Peyer's patch (tissue), 4 donors: ENCODE measurements at regions not wholly inside any gene's neighbourhood (a gene's known extent, or its start where the extent isn't known, plus 50 kb on each side); places are given as distances from the start of the nearest gene placed in this dataset.

ENCODE experiments used
- DNase-seq, 3 donors: peaks; one replicate each; pipeline ENCODE4 v3.0.0-alpha.2; 2017 to 2019
- H3K27ac ChIP-seq, 4 donors: fragments of 200-600 bp; sonication (generic); one replicate each; pipeline ENCODE4 v1.5.1; 2016 to 2019
- H3K27me3 ChIP-seq, 2 donors: fragments of 200-600 bp; sonication (generic); one replicate each; pipeline ENCODE4 v1.5.1; 2019
- H3K36me3 ChIP-seq, 3 donors: fragments of 200-600 bp; sonication (generic); one replicate each; pipeline ENCODE4 v1.5.1; 2016 to 2019
- H3K4me1 ChIP-seq, 4 donors: fragments of 200-600 bp; sonication (generic); one replicate each; pipeline ENCODE4 v1.5.1; 2016 to 2019
- H3K4me3 ChIP-seq, 4 donors: fragments of 200-600 bp; sonication (generic); 1 replicate in 3 of 4; 2 replicates in 1 of 4; pipeline ENCODE4 v1.5.1; 2016 to 2019; ENCODE audit warnings: mild to moderate bottlenecking in 1 of 4
- H3K9me3 ChIP-seq, 4 donors: fragments of 200-600 bp; sonication (generic); one replicate each; pipeline ENCODE4 v1.5.1; 2016 to 2019; ENCODE audit warnings: mild to moderate bottlenecking in 1 of 4
- CTCF ChIP-seq, 6 experiments: fragments of 450-650 bp in 4 of 6; fragments of 200-600 bp in 2 of 6; sonication (generic) in 1 of 6; IDR thresholded peaks; one replicate each; pipeline ENCODE4 v1.5.1; 2017 to 2019; ENCODE audit warnings: antibody characterized with exemption in 6 of 6, mild to moderate bottlenecking in 3 of 6, moderate library complexity in 1 of 6
- POLR2A ChIP-seq, 2 donors: fragments of 450-650 bp; IDR thresholded peaks; one replicate each; pipeline ENCODE4 v1.5.1; 2017; ENCODE audit warnings: antibody characterized with exemption in 2 of 2, mild to moderate bottlenecking in 2 of 2, moderate library complexity in 2 of 2

- H3K27ac ChIP-seq = peak overlapping the region in 1 of 4 donors; percentile 36
Measured at GRCh38 chr20:51985013-51985415, 182.7 kb upstream of the SALL4 start.

GRCh38 chr20:51980277-51980676 lies 178.0 kb upstream of the SALL4 start:
- Histone ChIP-seq H3K36me3 (no peaks in the 10 kb centered on the region), H3K9me3 (peaks cover 0 to 8% (median 0%) of the 10 kb centered on the region in 4 donors), H3K4me3 (no peak overlapping the region), H3K27ac (no peak overlapping the region), H3K4me1 (peaks cover 0 to 4% (median 0%) of the 10 kb centered on the region in 4 donors), H3K27me3 (no peaks in the 10 kb centered on the region)
- no peak for DNase-seq
- no peak for TF ChIP-seq CTCF (IDR thresholded peaks at IDR 0.05)
- no peak for TF ChIP-seq POLR2A (IDR thresholded peaks at IDR 0.05)

More at GRCh38 chr20:51985013-51985415, 182.7 kb upstream of the SALL4 start:
- Histone ChIP-seq H3K27me3 (no peaks in the 10 kb centered on the region), H3K4me3 (no peak overlapping the region), H3K4me1 (peaks cover 0 to 7% (median 0%) of the 10 kb centered on the region in 4 donors), H3K9me3 (no peaks in the 10 kb centered on the region), H3K36me3 (no peaks in the 10 kb centered on the region)
- no peak for TF ChIP-seq CTCF (IDR thresholded peaks at IDR 0.05)
- no peak for TF ChIP-seq POLR2A (IDR thresholded peaks at IDR 0.05)
- DNase-seq = no peak

GRCh38 chr20:51979226-51979625 lies 176.9 kb upstream of the SALL4 start:
- Histone ChIP-seq H3K4me3 (no peak overlapping the region), H3K27me3 (no peaks in the 10 kb centered on the region), H3K27ac (no peak overlapping the region), H3K36me3 (no peaks in the 10 kb centered on the region), H3K4me1 (no peaks in the 10 kb centered on the region), H3K9me3 (peaks cover 0 to 8% (median 0%) of the 10 kb centered on the region in 4 donors)
- no peak for DNase-seq
- TF ChIP-seq POLR2A (IDR thresholded peaks at IDR 0.05) (no peak), CTCF (IDR thresholded peaks at IDR 0.05) (no peak)

- no peaks in the 10 kb centered on the region for H3K4me1 ChIP-seq
- DNase-seq = no peak
- TF ChIP-seq CTCF (IDR thresholded peaks at IDR 0.05) (no peak), POLR2A (IDR thresholded peaks at IDR 0.05) (no peak)
Measured at GRCh38 chr20:51978070-51978501, 175.8 kb upstream of the SALL4 start.

GRCh38 chr20:51972056-51972455 lies 169.7 kb upstream of the SALL4 start:
- H3K27ac ChIP-seq = no peak overlapping the region
- no peaks in the 10 kb centered on the region for H3K4me1 ChIP-seq
- H3K9me3 ChIP-seq = no peaks in the 10 kb centered on the region
- H3K36me3 ChIP-seq = no peaks in the 10 kb centered on the region
- TF ChIP-seq CTCF (IDR thresholded peaks at IDR 0.05) (no peak), POLR2A (IDR thresholded peaks at IDR 0.05) (no peak)
- no peak for DNase-seq
- H3K4me3 ChIP-seq = no peak overlapping the region
- no peaks in the 10 kb centered on the region for H3K27me3 ChIP-seq

More at GRCh38 chr20:51978070-51978501, 175.8 kb upstream of the SALL4 start:
- H3K27ac ChIP-seq = no peak overlapping the region
- no peaks in the 10 kb centered on the region for H3K27me3 ChIP-seq
- peaks cover 0 to 8% (median 0%) of the 10 kb centered on the region in 4 donors for H3K9me3 ChIP-seq
- no peaks in the 10 kb centered on the region for H3K36me3 ChIP-seq
- no peak overlapping the region for H3K4me3 ChIP-seq

- Histone ChIP-seq H3K27me3 (no peaks in the 10 kb centered on the region), H3K27ac (no peak overlapping the region), H3K9me3 (no peaks in the 10 kb centered on the region), H3K36me3 (no peaks in the 10 kb centered on the region), H3K4me3 (no peak overlapping the region), H3K4me1 (no peaks in the 10 kb centered on the region)
- TF ChIP-seq POLR2A (IDR thresholded peaks at IDR 0.05) (no peak), CTCF (IDR thresholded peaks at IDR 0.05) (no peak)
- no peak for DNase-seq
Measured at GRCh38 chr20:51970858-51971257, 168.5 kb upstream of the SALL4 start.
